ENCODE measurements at regions not wholly inside any gene's neighbourhood (a gene's known extent, or its start where the extent isn't known, plus 50 kb on each side); places are given as distances from the start of the nearest gene placed in this dataset.

GRCh38 chr4:162911349-162911748 is 255.3 kb downstream of the NAF1 start:
- ChIA-PET CTCF (no interaction called here), POLR2A (ENCODE audit: low non-redundant PET) (no interaction called here)
- TF ChIP-seq EZH2 (IDR thresholded peaks at IDR 0.05; ENCODE audit: borderline replicate concordance, low read depth, low read length, poor library complexity, severe bottlenecking) = no peak
- no peak for TF ChIP-seq CTCF (conservative IDR thresholded peaks at IDR 0.05; ENCODE audit: low read depth, low read length)
- no peaks in the 10 kb centered on the region for H3K36me3 ChIP-seq (ENCODE audit: insufficient read depth, low read length, poor library complexity, severe bottlenecking)
- no peak overlapping the region for H3K4me3 ChIP-seq (ENCODE audit: low read depth, low read length, poor library complexity, severe bottlenecking)
- H3K27me3 ChIP-seq (replicated peaks; ENCODE audit: insufficient read depth, low read depth, low read length, poor library complexity) = no peaks in the 10 kb centered on the region
- no peaks in the 10 kb centered on the region for H3K9me3 ChIP-seq (ENCODE audit: low read depth, low read length, poor library complexity, severe bottlenecking)
- no peak overlapping the region for H3K27ac ChIP-seq (ENCODE audit: low read depth, low read length, poor library complexity, severe bottlenecking)
- no peaks in the 10 kb centered on the region for H3K4me1 ChIP-seq (ENCODE audit: insufficient read depth, low read length, poor library complexity, severe bottlenecking)
- no TSS peak for BruUV-seq (replicated peaks)
- intact Hi-C loops (cut with micrococcal nuclease; ENCODE audit: unreplicated experiment) = no loop called here
- DNase-seq (ENCODE audit: low spot score) = no peak

GRCh38 chr4:162909952-162910351 is 256.7 kb downstream of the NAF1 start:
- no peak for DNase-seq (ENCODE audit: low spot score)
- ChIA-PET POLR2A (ENCODE audit: low non-redundant PET) (no interaction called here), CTCF (no interaction called here)
- H3K4me3 ChIP-seq (ENCODE audit: low read depth, low read length, poor library complexity, severe bottlenecking) = no peak overlapping the region
- peaks cover 7% of the 10 kb centered on the region for H3K9me3 ChIP-seq (ENCODE audit: low read depth, low read length, poor library complexity, severe bottlenecking)
- no peak for TF ChIP-seq EZH2 (IDR thresholded peaks at IDR 0.05; ENCODE audit: borderline replicate concordance, low read depth, low read length, poor library complexity, severe bottlenecking)
- TF ChIP-seq CTCF (conservative IDR thresholded peaks at IDR 0.05; ENCODE audit: low read depth, low read length) = no peak
- H3K27ac ChIP-seq (ENCODE audit: low read depth, low read length, poor library complexity, severe bottlenecking) = no peak overlapping the region
- no TSS peak for BruUV-seq (replicated peaks)
- H3K27me3 ChIP-seq (replicated peaks; ENCODE audit: insufficient read depth, low read depth, low read length, poor library complexity) = no peaks in the 10 kb centered on the region
- intact Hi-C loops (cut with micrococcal nuclease; ENCODE audit: unreplicated experiment) = no loop called here
- H3K36me3 ChIP-seq (ENCODE audit: insufficient read depth, low read length, poor library complexity, severe bottlenecking) = no peaks in the 10 kb centered on the region
- H3K4me1 ChIP-seq (ENCODE audit: insufficient read depth, low read length, poor library complexity, severe bottlenecking) = no peaks in the 10 kb centered on the region

GRCh38 chr4:162894387-162894786 is 272.3 kb downstream of the NAF1 start:
- TF ChIP-seq CTCF (conservative IDR thresholded peaks at IDR 0.05; ENCODE audit: low read depth, low read length) = no peak
- TF ChIP-seq EZH2 (IDR thresholded peaks at IDR 0.05; ENCODE audit: borderline replicate concordance, low read depth, low read length, poor library complexity, severe bottlenecking) = no peak
- Histone ChIP-seq H3K9me3 (ENCODE audit: low read depth, low read length, poor library complexity, severe bottlenecking) (no peaks in the 10 kb centered on the region), H3K4me3 (ENCODE audit: low read depth, low read length, poor library complexity, severe bottlenecking) (no peak overlapping the region), H3K4me1 (ENCODE audit: insufficient read depth, low read length, poor library complexity, severe bottlenecking) (peaks cover 6% of the 10 kb centered on the region), H3K27ac (ENCODE audit: low read depth, low read length, poor library complexity, severe bottlenecking) (no peak overlapping the region), H3K36me3 (ENCODE audit: insufficient read depth, low read length, poor library complexity, severe bottlenecking) (no peaks in the 10 kb centered on the region), H3K27me3 (replicated peaks; ENCODE audit: insufficient read depth, low read depth, low read length, poor library complexity) (no peaks in the 10 kb centered on the region)
- POLR2A ChIA-PET (ENCODE audit: low non-redundant PET) = no interaction called here
- no TSS peak for BruUV-seq (replicated peaks)
- intact Hi-C loops (cut with micrococcal nuclease; ENCODE audit: unreplicated experiment) = no loop called here
- DNase-seq (ENCODE audit: low spot score) = no peak
- CTCF ChIA-PET = no interaction called here

Data from A673 (cell line).